MM.1S (cell line): ENCODE measurements at regions not wholly inside any gene's neighbourhood (a gene's known extent, or its start where the extent isn't known, plus 50 kb on each side); places are given as distances from the start of the nearest gene placed in this dataset.

Experiments used
- EZH2phosphoT487 ChIP-seq: fragments of 300-600 bp; sonication (generic); IDR thresholded peaks from 2 replicates; pipeline ENCODE4 v1.6.1; 2018; ENCODE audit warnings: antibody characterized with exemption, low read length
- TF ChIP-seq, protein P1 (sequence below): fragments of 300-600 bp; sonication (generic); IDR thresholded peaks from 2 replicates; pipeline ENCODE4 v1.5.1; 2016; ENCODE audit warnings: antibody characterized with exemption, low read length, mixed read lengths

DNA sequence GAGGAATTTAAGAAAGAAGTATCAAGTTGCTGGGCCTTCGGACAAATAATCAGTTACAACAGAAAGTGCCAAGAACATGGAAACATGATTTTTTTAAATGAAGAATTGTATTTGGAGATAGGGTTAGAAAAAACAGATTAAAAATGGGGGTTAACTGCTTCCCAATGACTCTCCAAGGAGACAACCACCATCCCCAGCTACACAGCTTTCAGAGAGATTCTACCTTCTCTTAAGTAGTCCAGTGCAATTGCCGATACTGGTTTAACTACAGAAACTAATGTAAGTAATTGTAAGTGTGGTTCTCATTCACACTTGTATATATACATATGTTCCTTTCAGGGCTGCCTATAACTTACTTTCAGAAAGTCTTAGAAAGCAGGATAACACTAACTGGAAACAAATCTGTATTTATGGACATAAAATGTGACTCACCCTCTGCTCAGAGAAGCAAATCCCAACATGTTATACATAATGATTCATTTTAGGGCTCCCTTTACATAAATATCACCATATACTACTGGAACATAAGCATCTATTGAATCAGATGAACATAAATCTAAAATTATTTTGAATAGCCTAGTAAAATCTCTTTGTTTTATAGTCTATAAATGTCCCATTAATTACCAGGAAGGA, 248.9 kb upstream of the UGT8 start:
- TF ChIP-seq, protein P1, sequence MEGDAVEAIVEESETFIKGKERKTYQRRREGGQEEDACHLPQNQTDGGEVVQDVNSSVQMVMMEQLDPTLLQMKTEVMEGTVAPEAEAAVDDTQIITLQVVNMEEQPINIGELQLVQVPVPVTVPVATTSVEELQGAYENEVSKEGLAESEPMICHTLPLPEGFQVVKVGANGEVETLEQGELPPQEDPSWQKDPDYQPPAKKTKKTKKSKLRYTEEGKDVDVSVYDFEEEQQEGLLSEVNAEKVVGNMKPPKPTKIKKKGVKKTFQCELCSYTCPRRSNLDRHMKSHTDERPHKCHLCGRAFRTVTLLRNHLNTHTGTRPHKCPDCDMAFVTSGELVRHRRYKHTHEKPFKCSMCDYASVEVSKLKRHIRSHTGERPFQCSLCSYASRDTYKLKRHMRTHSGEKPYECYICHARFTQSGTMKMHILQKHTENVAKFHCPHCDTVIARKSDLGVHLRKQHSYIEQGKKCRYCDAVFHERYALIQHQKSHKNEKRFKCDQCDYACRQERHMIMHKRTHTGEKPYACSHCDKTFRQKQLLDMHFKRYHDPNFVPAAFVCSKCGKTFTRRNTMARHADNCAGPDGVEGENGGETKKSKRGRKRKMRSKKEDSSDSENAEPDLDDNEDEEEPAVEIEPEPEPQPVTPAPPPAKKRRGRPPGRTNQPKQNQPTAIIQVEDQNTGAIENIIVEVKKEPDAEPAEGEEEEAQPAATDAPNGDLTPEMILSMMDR, result no peak
- TF ChIP-seq EZH2phosphoT487, result no peak
